OCI-LY1 (cell line): ENCODE measurements at regions not wholly inside any gene's neighbourhood (a gene's known extent, or its start where the extent isn't known, plus 50 kb on each side); places are given as distances from the start of the nearest gene placed in this dataset.

Experiments
- H2AFZ ChIP-seq: fragments of 200-600 bp; sonication (generic), shearing (Covaris generic); 2 replicates; pipeline ENCODE4 v1.6.0; 2014; ENCODE audit warnings: antibody characterized with exemption, mild to moderate bottlenecking, low read length
- H3F3A ChIP-seq: fragments of 200-600 bp; sonication (generic), shearing (Covaris generic); 2 replicates; pipeline ENCODE4 v1.6.0; 2014; ENCODE audit warnings: mild to moderate bottlenecking, antibody characterized with exemption, low read length, moderate library complexity; ENCODE audit not compliant: insufficient read depth
- H3K27ac ChIP-seq: fragments of 200-600 bp; sonication (generic); 2 replicates; pipeline ENCODE4 v1.5.1; 2014; ENCODE audit warnings: low read length, mixed run types, mild to moderate bottlenecking, low read depth; ENCODE audit not compliant: poor library complexity, severe bottlenecking
- H3K27me3 ChIP-seq: fragments of 200-600 bp; sonication (generic); 2 replicates; pipeline ENCODE4 v1.6.0; 2014; ENCODE audit warnings: antibody characterized with exemption, mild to moderate bottlenecking, low read length, moderate library complexity; ENCODE audit not compliant: insufficient read depth
- H3K36me3 ChIP-seq: fragments of 200-600 bp; sonication (generic); 2 replicates; pipeline ENCODE4 v1.6.1; 2014; ENCODE audit warnings: mild to moderate bottlenecking, antibody characterized with exemption, low read length, moderate library complexity, mixed read lengths; ENCODE audit not compliant: insufficient read depth
- H3K4me1 ChIP-seq: fragments of 200-600 bp; sonication (generic); 2 replicates; pipeline ENCODE4 v1.5.1; 2014; ENCODE audit warnings: mild to moderate bottlenecking, low read length, moderate library complexity; ENCODE audit not compliant: insufficient read depth, severe bottlenecking
- H3K4me2 ChIP-seq: fragments of 200-600 bp; sonication (generic), shearing (Covaris generic); 2 replicates; pipeline ENCODE4 v1.6.1; 2014; ENCODE audit warnings: low read length
- H3K4me3 ChIP-seq: fragments of 200-600 bp; sonication (generic); 2 replicates; pipeline ENCODE4 v1.5.1; 2014; ENCODE audit warnings: low read length, low read depth, mild to moderate bottlenecking, mixed read lengths; ENCODE audit not compliant: poor library complexity, severe bottlenecking
- H3K79me2 ChIP-seq: fragments of 200-600 bp; shearing (Covaris generic); 2 replicates; pipeline ENCODE4 v1.6.1; 2016; ENCODE audit warnings: mixed run types, low read length, mixed read lengths; ENCODE audit not compliant: insufficient read depth
- H3K9ac ChIP-seq: fragments of 200-600 bp; sonication (generic), shearing (Covaris generic); 2 replicates; pipeline ENCODE4 v1.6.1; 2014; ENCODE audit warnings: mild to moderate bottlenecking, low read length, mixed read lengths
- H3K9me2 ChIP-seq: fragments of 200-600 bp; sonication (generic), shearing (Covaris generic); 2 replicates; pipeline ENCODE4 v1.6.1; 2014; ENCODE audit warnings: low read depth, mild to moderate bottlenecking, low read length, mixed read lengths
- H3K9me3 ChIP-seq: fragments of 200-600 bp; shearing (Covaris generic); 2 replicates; pipeline ENCODE4 v1.6.1; 2014; ENCODE audit warnings: low read length, mixed read lengths
- H4K20me1 ChIP-seq: fragments of 200-600 bp; sonication (generic), shearing (Covaris generic); 2 replicates; pipeline ENCODE4 v1.6.0; 2016; ENCODE audit warnings: mild to moderate bottlenecking, low read length; ENCODE audit not compliant: insufficient read depth
- EZH2 ChIP-seq: fragments of 200-600 bp; sonication (generic), shearing (Covaris generic); IDR thresholded peaks from 2 replicates; pipeline ENCODE4 v1.8.0; 2017; ENCODE audit warnings: borderline replicate concordance, mixed run types, mild to moderate bottlenecking, antibody characterized with exemption, low read length, moderate library complexity, mixed read lengths
- TF ChIP-seq, protein P1 (sequence below): fragments of 200-600 bp; sonication (generic), shearing (Covaris generic); IDR thresholded peaks from 2 replicates; pipeline ENCODE4 v1.5.1; 2017; ENCODE audit warnings: mild to moderate bottlenecking, antibody characterized with exemption, low read length, moderate library complexity, mixed read lengths

DNA sequence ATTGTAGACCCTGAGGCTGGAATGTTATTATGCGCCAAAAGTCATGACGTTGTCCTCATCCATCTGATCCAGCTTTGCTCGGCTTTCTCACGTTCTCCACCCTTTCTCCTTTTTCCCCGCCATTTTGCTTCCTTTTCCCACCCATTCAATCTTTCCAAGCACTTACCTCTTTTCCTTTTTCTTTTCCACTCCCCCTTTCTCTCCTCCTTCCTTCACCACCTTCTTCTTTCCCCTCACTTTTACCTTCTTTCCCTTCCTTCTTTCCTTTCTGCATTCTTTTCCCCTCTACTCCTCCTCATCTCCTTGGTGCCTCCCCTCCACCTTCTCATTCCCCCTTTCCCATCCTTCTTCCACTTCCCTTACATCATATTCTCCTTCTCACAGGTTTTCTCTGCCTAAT lies 304.8 kb upstream of the TSHZ2 start:
- no peaks in the 10 kb centered on the region for H3K27me3 ChIP-seq
- H2AFZ ChIP-seq, result no peak overlapping the region

DNA sequence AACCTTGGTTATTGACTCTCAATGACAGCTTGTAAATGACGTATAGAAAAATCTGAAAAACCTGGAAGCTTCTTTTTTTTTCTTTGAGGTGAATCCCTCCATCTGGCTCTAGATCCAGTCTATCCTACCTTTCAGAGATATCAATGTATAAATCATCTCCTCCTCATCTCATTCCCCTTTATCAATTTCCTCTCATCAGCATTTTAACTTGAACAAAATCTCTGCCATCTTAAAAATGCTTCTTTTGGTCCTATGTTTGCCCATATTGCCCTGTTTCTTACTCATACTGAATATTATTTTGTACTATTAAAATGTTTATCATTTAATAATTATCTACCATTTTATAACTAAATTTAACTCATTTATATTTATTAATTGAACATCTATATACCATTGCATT lies 306.7 kb upstream of the TSHZ2 start:
- no peaks in the 10 kb centered on the region for H3K4me1 ChIP-seq
- no peak overlapping the region for H3K4me3 ChIP-seq
- no peaks in the 10 kb centered on the region for H3F3A ChIP-seq
- no peaks in the 10 kb centered on the region for H3K9me3 ChIP-seq
- H3K9me2 ChIP-seq, result no peaks in the 10 kb centered on the region
- no peak overlapping the region for H3K9ac ChIP-seq
- no peak overlapping the region for H2AFZ ChIP-seq
- no peaks in the 10 kb centered on the region for H3K79me2 ChIP-seq
- H3K27ac ChIP-seq, result no peak overlapping the region
- no peaks in the 10 kb centered on the region for H3K36me3 ChIP-seq
- H3K27me3 ChIP-seq, result no peaks in the 10 kb centered on the region
- TF ChIP-seq, protein P1, sequence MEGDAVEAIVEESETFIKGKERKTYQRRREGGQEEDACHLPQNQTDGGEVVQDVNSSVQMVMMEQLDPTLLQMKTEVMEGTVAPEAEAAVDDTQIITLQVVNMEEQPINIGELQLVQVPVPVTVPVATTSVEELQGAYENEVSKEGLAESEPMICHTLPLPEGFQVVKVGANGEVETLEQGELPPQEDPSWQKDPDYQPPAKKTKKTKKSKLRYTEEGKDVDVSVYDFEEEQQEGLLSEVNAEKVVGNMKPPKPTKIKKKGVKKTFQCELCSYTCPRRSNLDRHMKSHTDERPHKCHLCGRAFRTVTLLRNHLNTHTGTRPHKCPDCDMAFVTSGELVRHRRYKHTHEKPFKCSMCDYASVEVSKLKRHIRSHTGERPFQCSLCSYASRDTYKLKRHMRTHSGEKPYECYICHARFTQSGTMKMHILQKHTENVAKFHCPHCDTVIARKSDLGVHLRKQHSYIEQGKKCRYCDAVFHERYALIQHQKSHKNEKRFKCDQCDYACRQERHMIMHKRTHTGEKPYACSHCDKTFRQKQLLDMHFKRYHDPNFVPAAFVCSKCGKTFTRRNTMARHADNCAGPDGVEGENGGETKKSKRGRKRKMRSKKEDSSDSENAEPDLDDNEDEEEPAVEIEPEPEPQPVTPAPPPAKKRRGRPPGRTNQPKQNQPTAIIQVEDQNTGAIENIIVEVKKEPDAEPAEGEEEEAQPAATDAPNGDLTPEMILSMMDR, result no peak
- TF ChIP-seq EZH2, result no peak
- no peaks in the 10 kb centered on the region for H4K20me1 ChIP-seq
- H3K4me2 ChIP-seq, result no peak overlapping the region

More for the DNA sequence above, 304.8 kb upstream of the TSHZ2 start:
- no peaks in the 10 kb centered on the region for H3K9me2 ChIP-seq
- no peaks in the 10 kb centered on the region for H3F3A ChIP-seq
- H3K4me2 ChIP-seq, result no peak overlapping the region
- TF ChIP-seq EZH2, result no peak
- TF ChIP-seq, protein P1, result no peak
- no peak overlapping the region for H3K9ac ChIP-seq
- no peaks in the 10 kb centered on the region for H3K79me2 ChIP-seq
- H3K9me3 ChIP-seq, result no peaks in the 10 kb centered on the region
- no peaks in the 10 kb centered on the region for H3K36me3 ChIP-seq
- no peak overlapping the region for H3K4me3 ChIP-seq
- no peaks in the 10 kb centered on the region for H3K4me1 ChIP-seq
- no peaks in the 10 kb centered on the region for H4K20me1 ChIP-seq
- no peak overlapping the region for H3K27ac ChIP-seq

DNA sequence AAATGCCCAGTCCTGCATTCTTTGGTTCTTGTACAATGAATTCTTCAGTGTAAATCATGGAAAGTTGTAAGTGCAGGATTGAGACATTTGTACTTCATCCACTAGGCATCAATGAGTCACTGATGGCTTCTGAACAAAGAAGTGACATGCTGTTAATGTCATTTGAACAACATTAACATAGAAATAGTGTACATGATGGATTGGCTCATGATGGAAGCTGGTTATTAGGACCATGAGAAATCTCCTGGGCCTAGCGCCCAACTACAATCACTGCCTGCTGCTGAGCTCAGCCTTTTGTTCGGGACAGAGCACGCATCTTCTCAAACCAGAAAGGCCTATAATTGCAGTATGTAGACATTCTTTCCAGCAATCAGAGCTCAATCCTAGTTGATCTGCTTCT lies 316.8 kb upstream of the TSHZ2 start:
- Histone ChIP-seq H3K27me3 (no peaks in the 10 kb centered on the region), H3K9me3 (no peaks in the 10 kb centered on the region), H3K4me1 (no peaks in the 10 kb centered on the region), H3K4me2 (no peak overlapping the region), H3K27ac (no peak overlapping the region), H3K4me3 (no peak overlapping the region), H3F3A (no peaks in the 10 kb centered on the region), H4K20me1 (no peaks in the 10 kb centered on the region), H3K36me3 (no peaks in the 10 kb centered on the region), H3K9me2 (no peaks in the 10 kb centered on the region), H2AFZ (no peak overlapping the region), H3K9ac (no peak overlapping the region), H3K79me2 (no peaks in the 10 kb centered on the region)
- TF ChIP-seq, protein P1, result no peak
- TF ChIP-seq EZH2, result no peak
